ENCODE measurements at regions not wholly inside any gene's neighbourhood (a gene's known extent, or its start where the extent isn't known, plus 50 kb on each side); places are given as distances from the start of the nearest gene placed in this dataset.

- Histone ChIP-seq H3K36me3 (ENCODE audit: low read depth) (no peaks in the 10 kb centered on the region), H2AFZ (no peak overlapping the region), H3K4me3 (no peak overlapping the region), H3K27me3 (ENCODE audit: insufficient read depth, low read depth) (no peaks in the 10 kb centered on the region), H3K9me2 (ENCODE audit: insufficient read depth) (no peaks in the 10 kb centered on the region), H3K27ac (no peak overlapping the region), H3K4me2 (no peak overlapping the region), H4K20me1 (ENCODE audit: insufficient read depth) (no peaks in the 10 kb centered on the region), H3K9me3 (ENCODE audit: insufficient read depth, low read depth) (no peaks in the 10 kb centered on the region), H3K4me1 (replicated peaks; ENCODE audit: insufficient read depth) (0 out of 2 replicates have a peak, but pooled peaks cover 6% of the 10 kb centered on the region), H3K79me2 (ENCODE audit: low read depth) (no peaks in the 10 kb centered on the region), H3F3A (ENCODE audit: insufficient read depth, low read depth) (no peaks in the 10 kb centered on the region)
- ChIA-PET POLR2A (ENCODE audit: unreplicated experiment) (no interaction called here), CTCF (no interaction called here)
- intact Hi-C loops (cut with micrococcal nuclease; ENCODE audit: unreplicated experiment), result no loop called here
- DNase-seq, result no peak
- TF ChIP-seq EZH2 (IDR thresholded peaks at IDR 0.05; ENCODE audit: low read depth) (no peak), CTCF (conservative IDR thresholded peaks at IDR 0.05) (no peak)
- BruUV-seq (replicated peaks), result no TSS peak
Measured at GRCh38 chr5:56432321-56432720, 199.2 kb upstream of the ANKRD55 start.

- H4K20me1 ChIP-seq (ENCODE audit: insufficient read depth), result no peaks in the 10 kb centered on the region
- H3K36me3 ChIP-seq (ENCODE audit: low read depth), result no peaks in the 10 kb centered on the region
- BruUV-seq (replicated peaks), result no TSS peak
- H3K27ac ChIP-seq, result no peak overlapping the region
- no peaks in the 10 kb centered on the region for H3K27me3 ChIP-seq (ENCODE audit: insufficient read depth, low read depth)
- no peak for DNase-seq
- TF ChIP-seq CTCF (conservative IDR thresholded peaks at IDR 0.05) (no peak), EZH2 (IDR thresholded peaks at IDR 0.05; ENCODE audit: low read depth) (no peak)
- intact Hi-C loops (cut with micrococcal nuclease; ENCODE audit: unreplicated experiment), result no loop called here
- ChIA-PET CTCF (no interaction called here), POLR2A (ENCODE audit: unreplicated experiment) (no interaction called here)
- peak overlapping the region; percentile 44; the same call in 1 of the 2 replicates for H2AFZ ChIP-seq
- no peaks in the 10 kb centered on the region for H3K79me2 ChIP-seq (ENCODE audit: low read depth)
- no peaks in the 10 kb centered on the region for H3F3A ChIP-seq (ENCODE audit: insufficient read depth, low read depth)
- no peaks in the 10 kb centered on the region for H3K9me2 ChIP-seq (ENCODE audit: insufficient read depth)
- H3K4me2 ChIP-seq, result no peak overlapping the region
- no peaks in the 10 kb centered on the region for H3K9me3 ChIP-seq (ENCODE audit: insufficient read depth, low read depth)
- no peak overlapping the region for H3K4me3 ChIP-seq
- 0 out of 2 replicates have a peak, but pooled peaks cover 6% of the 10 kb centered on the region for H3K4me1 ChIP-seq (replicated peaks; ENCODE audit: insufficient read depth)
Measured at GRCh38 chr5:56430422-56430821, 197.3 kb upstream of the ANKRD55 start.

- H3K79me2 ChIP-seq (ENCODE audit: low read depth), result no peaks in the 10 kb centered on the region
- H3K36me3 ChIP-seq (ENCODE audit: low read depth), result no peaks in the 10 kb centered on the region
- ChIA-PET POLR2A (ENCODE audit: unreplicated experiment) (no interaction called here), CTCF (no interaction called here)
- BruUV-seq (replicated peaks), result no TSS peak
- intact Hi-C loops (cut with micrococcal nuclease; ENCODE audit: unreplicated experiment), result loop anchor here (5.0 kb wide), 2 partner anchors 77 to 157 kb away; no protein-coding TSS in a partner anchor
- H4K20me1 ChIP-seq (ENCODE audit: insufficient read depth), result no peaks in the 10 kb centered on the region
- H3F3A ChIP-seq (ENCODE audit: insufficient read depth, low read depth), result no peaks in the 10 kb centered on the region
- no peak overlapping the region for H2AFZ ChIP-seq
- no peak for TF ChIP-seq CTCF (conservative IDR thresholded peaks at IDR 0.05)
- TF ChIP-seq EZH2 (IDR thresholded peaks at IDR 0.05; ENCODE audit: low read depth), result no peak
- H3K27ac ChIP-seq, result no peak overlapping the region
- DNase-seq, result peak; percentile 62 to 72
- H3K4me1 ChIP-seq (replicated peaks; ENCODE audit: insufficient read depth), result 0 out of 2 replicates have a peak, but pooled peaks cover 6% of the 10 kb centered on the region
- H3K4me3 ChIP-seq, result no peak overlapping the region
- H3K9me3 ChIP-seq (ENCODE audit: insufficient read depth, low read depth), result peaks cover 5% of the 10 kb centered on the region; the same call in 1 of the 2 replicates
- H3K4me2 ChIP-seq, result no peak overlapping the region
- H3K27me3 ChIP-seq (ENCODE audit: insufficient read depth, low read depth), result no peaks in the 10 kb centered on the region
- H3K9me2 ChIP-seq (ENCODE audit: insufficient read depth), result no peaks in the 10 kb centered on the region
Measured at GRCh38 chr5:56429110-56429561, 196.0 kb upstream of the ANKRD55 start.

Data from PC-9 (cell line).